ENCODE measurements at regions not wholly inside any gene's neighbourhood (a gene's known extent, or its start where the extent isn't known, plus 50 kb on each side); places are given as distances from the start of the nearest gene placed in this dataset.

GRCh38 chr14:103220982-103221641 is 97.9 kb downstream of the TNFAIP2 start (continued):
- TF ChIP-seq CSRNP3 (CRISPR knock-in tag; IDR thresholded peaks at IDR 0.05), result no peak
- no peak for TF ChIP-seq ZNF8 (CRISPR knock-in tag; IDR thresholded peaks at IDR 0.05)
- TF ChIP-seq PPARA (CRISPR knock-in tag; IDR thresholded peaks at IDR 0.05; ENCODE audit: borderline replicate concordance), result no peak
- TF ChIP-seq RARB (CRISPR knock-in tag; IDR thresholded peaks at IDR 0.05), result no peak
- no peak for TF ChIP-seq ZNF565 (CRISPR knock-in tag; conservative IDR thresholded peaks at IDR 0.05; ENCODE audit: low read depth)
- TF ChIP-seq ESRRG (CRISPR knock-in tag; IDR thresholded peaks at IDR 0.05), result no peak

GRCh38 chr14:103221781-103222358 is 98.6 kb downstream of the TNFAIP2 start:
- TF ChIP-seq ZC3H10 (CRISPR knock-in tag; IDR thresholded peaks at IDR 0.05), result no peak
- TF ChIP-seq CSRNP3 (CRISPR knock-in tag; IDR thresholded peaks at IDR 0.05), result no peak
- no peak for TF ChIP-seq ZNF8 (CRISPR knock-in tag; IDR thresholded peaks at IDR 0.05)
- TF ChIP-seq OSR1 (CRISPR knock-in tag; IDR thresholded peaks at IDR 0.05), result no peak
- TF ChIP-seq ISL1 (CRISPR knock-in tag; IDR thresholded peaks at IDR 0.05), result no peak
- no peak for TF ChIP-seq TSHZ2 (CRISPR knock-in tag; IDR thresholded peaks at IDR 0.05)
- no peak for TF ChIP-seq ZNF565 (CRISPR knock-in tag; conservative IDR thresholded peaks at IDR 0.05; ENCODE audit: low read depth)
- TF ChIP-seq CSDC2 (CRISPR knock-in tag; IDR thresholded peaks at IDR 0.05), result no peak
- TF ChIP-seq PATZ1 (CRISPR knock-in tag; IDR thresholded peaks at IDR 0.05; ENCODE audit: borderline replicate concordance), result no peak
- no peak for TF ChIP-seq ZFP30 (CRISPR knock-in tag; IDR thresholded peaks at IDR 0.05)
- TF ChIP-seq SNAI2 (CRISPR knock-in tag; IDR thresholded peaks at IDR 0.05), result no peak
- TF ChIP-seq CREB5 (CRISPR knock-in tag; IDR thresholded peaks at IDR 0.05; ENCODE audit: low read depth), result no peak
- TF ChIP-seq ARNTL (CRISPR knock-in tag; IDR thresholded peaks at IDR 0.05; ENCODE audit: borderline replicate concordance, low read depth), result no peak
- TF ChIP-seq ZNF70 (CRISPR knock-in tag; IDR thresholded peaks at IDR 0.05), result no peak
- TF ChIP-seq TOX (CRISPR knock-in tag; IDR thresholded peaks at IDR 0.05; ENCODE audit: borderline replicate concordance), result no peak
- TF ChIP-seq GLIS3 (CRISPR knock-in tag; IDR thresholded peaks at IDR 0.05), result no peak
- no peak for TF ChIP-seq POU6F1 (CRISPR knock-in tag; IDR thresholded peaks at IDR 0.05; ENCODE audit: borderline replicate concordance, low read depth)
- no peak for TF ChIP-seq TCF4 (CRISPR knock-in tag; IDR thresholded peaks at IDR 0.05; ENCODE audit: borderline replicate concordance)
- TF ChIP-seq RARB (CRISPR knock-in tag; IDR thresholded peaks at IDR 0.05), result no peak
- TF ChIP-seq ZFP3 (CRISPR knock-in tag; IDR thresholded peaks at IDR 0.05), result no peak
- ATAC-seq, result no peak
